Epithelial cell of proximal tubule (primary cell): ENCODE measurements at regions not wholly inside any gene's neighbourhood (a gene's known extent, or its start where the extent isn't known, plus 50 kb on each side); places are given as distances from the start of the nearest gene placed in this dataset.

Source experiments
- DNase-seq: peaks from one replicate; pipeline ENCODE4 v3.0.0-alpha.2; 2011; ENCODE audit warnings: low read depth
- H3K4me3 ChIP-seq: 2 replicates; pipeline ENCODE4 v1.5.1; 2011; ENCODE audit warnings: low read depth, mild to moderate bottlenecking, low read length
- CTCF ChIP-seq: conservative IDR thresholded peaks from 2 replicates; pipeline ENCODE4 v1.5.1; 2012; ENCODE audit warnings: low read depth, mild to moderate bottlenecking, low read length

DNA sequence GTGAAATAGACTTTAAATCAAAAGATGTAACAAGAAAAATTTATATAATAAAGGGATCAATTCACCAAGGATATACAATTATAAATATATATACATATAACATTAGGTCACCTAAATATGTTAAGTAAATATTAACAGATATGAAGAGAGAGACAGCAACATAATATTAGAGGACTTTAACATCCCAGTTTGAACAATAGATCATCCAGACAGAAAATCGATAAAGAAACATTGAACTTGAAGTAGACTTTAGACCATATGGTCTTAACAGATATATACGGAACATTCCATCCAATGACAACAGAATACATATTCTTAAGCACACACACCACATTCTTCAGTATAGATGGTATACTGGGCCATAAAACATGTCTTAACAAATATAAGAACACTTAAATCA is 649.6 kb upstream of the SETBP1 start:
- no peak overlapping the region for H3K4me3 ChIP-seq
- no peak for TF ChIP-seq CTCF
- no peak for DNase-seq

- peak; percentile 33 for DNase-seq
Measured at GRCh38 chr18:44033144-44033701, 647.5 kb upstream of the SETBP1 start.

GRCh38 chr18:44035554-44035953 is 645.1 kb upstream of the SETBP1 start:
- DNase-seq, result no peak
- TF ChIP-seq CTCF, result no peak
- H3K4me3 ChIP-seq, result no peak overlapping the region

More at GRCh38 chr18:44033144-44033701, 647.5 kb upstream of the SETBP1 start:
- no peak for TF ChIP-seq CTCF
- no peak overlapping the region for H3K4me3 ChIP-seq

GRCh38 chr18:44036501-44036900 is 644.2 kb upstream of the SETBP1 start:
- DNase-seq, result no peak
- TF ChIP-seq CTCF, result no peak
- no peak overlapping the region for H3K4me3 ChIP-seq

DNA sequence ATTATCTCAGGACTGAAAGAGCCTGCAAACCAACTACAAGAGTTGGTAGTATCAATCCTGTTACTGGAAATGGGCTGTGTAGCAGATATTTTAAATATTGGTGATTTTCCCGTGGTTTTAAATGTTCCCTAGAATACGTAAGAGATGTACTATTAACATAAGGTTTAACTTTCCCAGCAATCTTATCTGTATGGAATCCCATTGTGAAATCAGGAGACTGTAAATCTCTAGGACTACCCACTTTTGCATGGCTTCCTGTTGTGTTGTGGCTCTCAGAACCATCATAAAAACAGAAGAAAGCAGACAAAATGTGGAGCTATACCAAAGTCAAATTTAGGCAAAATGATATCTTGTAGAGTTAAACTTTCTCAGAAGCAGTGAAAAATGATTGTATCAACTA is 641.5 kb upstream of the SETBP1 start:
- TF ChIP-seq CTCF, result no peak

DNA sequence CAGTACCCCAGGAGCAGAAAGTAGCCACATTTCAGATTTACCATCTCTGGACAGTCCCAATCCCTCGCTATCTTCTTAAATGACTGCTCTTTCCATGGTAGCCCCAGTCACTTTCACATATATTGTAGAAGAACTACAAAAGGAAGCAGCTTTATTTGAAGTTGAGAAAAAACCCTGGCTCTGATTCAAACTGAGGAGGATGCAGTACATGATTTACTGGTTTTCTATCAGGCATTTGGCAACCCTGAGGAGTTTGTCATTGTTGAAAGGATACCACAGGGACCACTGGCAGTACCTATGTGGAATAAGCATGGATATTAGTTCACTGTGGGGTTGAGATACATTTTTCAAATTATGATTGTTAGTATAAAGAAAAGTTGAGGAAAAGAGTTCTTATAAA is 640.9 kb upstream of the SETBP1 start:
- TF ChIP-seq CTCF, result no peak
- no peak for DNase-seq
- H3K4me3 ChIP-seq, result no peak overlapping the region

More for the DNA sequence above, 641.5 kb upstream of the SETBP1 start:
- DNase-seq, result no peak
- no peak overlapping the region for H3K4me3 ChIP-seq

GRCh38 chr18:44041553-44041952 is 639.1 kb upstream of the SETBP1 start:
- DNase-seq, result no peak
- no peak for TF ChIP-seq CTCF
- H3K4me3 ChIP-seq, result no peak overlapping the region
